A673 (cell line): ENCODE measurements at regions not wholly inside any gene's neighbourhood (a gene's known extent, or its start where the extent isn't known, plus 50 kb on each side); places are given as distances from the start of the nearest gene placed in this dataset.

Experiments used
- EZH2 ChIP-seq: fragments of 200-600 bp; sonication (generic); IDR thresholded peaks from 2 replicates; pipeline ENCODE4 v1.6.1; 2017; ENCODE audit warnings: borderline replicate concordance, low read depth, mild to moderate bottlenecking, mixed read lengths, antibody characterized with exemption, low read length; ENCODE audit not compliant: poor library complexity, severe bottlenecking
- TF ChIP-seq, protein P1 (sequence below): fragments of 300-800, 200-600 bp; sonication (generic); conservative IDR thresholded peaks from 2 replicates; pipeline ENCODE4 v1.5.1; 2017; ENCODE audit warnings: low read depth, mild to moderate bottlenecking, antibody characterized with exemption, low read length, moderate library complexity, mixed read lengths

GRCh38 chr16:29232811-29233704 lies 173.5 kb downstream of the NPIPB11 start:
- TF ChIP-seq EZH2 = no peak
- TF ChIP-seq, protein P1, sequence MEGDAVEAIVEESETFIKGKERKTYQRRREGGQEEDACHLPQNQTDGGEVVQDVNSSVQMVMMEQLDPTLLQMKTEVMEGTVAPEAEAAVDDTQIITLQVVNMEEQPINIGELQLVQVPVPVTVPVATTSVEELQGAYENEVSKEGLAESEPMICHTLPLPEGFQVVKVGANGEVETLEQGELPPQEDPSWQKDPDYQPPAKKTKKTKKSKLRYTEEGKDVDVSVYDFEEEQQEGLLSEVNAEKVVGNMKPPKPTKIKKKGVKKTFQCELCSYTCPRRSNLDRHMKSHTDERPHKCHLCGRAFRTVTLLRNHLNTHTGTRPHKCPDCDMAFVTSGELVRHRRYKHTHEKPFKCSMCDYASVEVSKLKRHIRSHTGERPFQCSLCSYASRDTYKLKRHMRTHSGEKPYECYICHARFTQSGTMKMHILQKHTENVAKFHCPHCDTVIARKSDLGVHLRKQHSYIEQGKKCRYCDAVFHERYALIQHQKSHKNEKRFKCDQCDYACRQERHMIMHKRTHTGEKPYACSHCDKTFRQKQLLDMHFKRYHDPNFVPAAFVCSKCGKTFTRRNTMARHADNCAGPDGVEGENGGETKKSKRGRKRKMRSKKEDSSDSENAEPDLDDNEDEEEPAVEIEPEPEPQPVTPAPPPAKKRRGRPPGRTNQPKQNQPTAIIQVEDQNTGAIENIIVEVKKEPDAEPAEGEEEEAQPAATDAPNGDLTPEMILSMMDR = no peak
